LoVo (cell line): ENCODE measurements at regions not wholly inside any gene's neighbourhood (a gene's known extent, or its start where the extent isn't known, plus 50 kb on each side); places are given as distances from the start of the nearest gene placed in this dataset.
"Not testable (repeated sequence)": the region's sequence is repeated elsewhere in the genome, so short reads cannot be mapped to it uniquely, and the experiment has no call there.

Source experiments
- DNase-seq: peaks from one replicate; pipeline ENCODE4 v3.0.0-alpha.2; 2016; ENCODE audit warnings: low spot score

- no peak for DNase-seq
These were observed 62.0 kb upstream of the UNC5A start for GRCh38 chr5:176748073-176748966.

DNA sequence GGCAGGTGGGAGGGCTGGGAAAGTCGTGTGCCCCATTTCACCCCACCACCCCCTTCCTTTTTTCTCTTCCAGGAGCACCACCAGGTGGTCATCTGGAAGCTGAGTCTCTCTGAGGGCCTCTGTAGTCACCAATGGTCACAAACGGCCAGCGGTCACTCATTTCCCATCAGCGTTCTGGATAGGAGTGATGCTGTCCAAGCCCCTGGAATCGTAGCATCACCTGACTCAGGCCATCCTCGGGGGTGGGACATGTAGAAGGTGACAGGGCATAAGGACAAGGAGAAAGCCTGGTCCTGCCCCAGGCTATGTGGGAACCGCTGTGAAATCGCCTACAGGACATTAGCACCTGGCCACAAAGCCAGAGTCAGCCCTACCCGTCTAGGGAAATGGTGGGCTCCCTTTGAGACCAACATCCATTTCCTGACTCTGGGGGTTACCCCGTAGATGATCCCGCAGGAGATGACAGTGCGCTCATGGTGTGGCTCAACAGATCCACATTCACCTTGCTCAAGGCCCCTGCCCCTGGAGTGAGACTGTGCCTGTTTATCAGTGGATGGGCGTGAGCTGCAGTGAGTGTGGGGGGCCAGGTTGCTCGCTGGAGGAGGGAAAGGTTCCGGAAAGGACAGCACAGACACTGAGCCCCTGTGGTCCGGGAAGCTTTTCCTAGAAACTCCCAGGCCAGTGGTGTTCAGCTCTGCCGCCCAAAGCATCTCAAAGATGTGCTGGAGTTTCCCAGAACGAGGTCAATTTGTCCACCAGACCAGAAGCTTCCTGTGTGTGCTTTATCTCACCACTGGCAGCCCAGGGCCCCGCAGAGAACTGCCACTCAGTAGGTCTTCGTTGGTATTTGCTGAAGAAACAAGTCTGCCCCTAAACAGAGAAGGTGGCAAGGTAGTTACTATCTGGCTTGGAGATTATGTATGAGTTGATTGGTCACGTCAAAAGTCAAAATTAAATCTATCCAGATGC, 61.1 kb upstream of the UNC5A start:
- DNase-seq = no peak

- DNase-seq = no peak
These were observed 60.2 kb upstream of the UNC5A start for GRCh38 chr5:176750144-176750543.

DNA sequence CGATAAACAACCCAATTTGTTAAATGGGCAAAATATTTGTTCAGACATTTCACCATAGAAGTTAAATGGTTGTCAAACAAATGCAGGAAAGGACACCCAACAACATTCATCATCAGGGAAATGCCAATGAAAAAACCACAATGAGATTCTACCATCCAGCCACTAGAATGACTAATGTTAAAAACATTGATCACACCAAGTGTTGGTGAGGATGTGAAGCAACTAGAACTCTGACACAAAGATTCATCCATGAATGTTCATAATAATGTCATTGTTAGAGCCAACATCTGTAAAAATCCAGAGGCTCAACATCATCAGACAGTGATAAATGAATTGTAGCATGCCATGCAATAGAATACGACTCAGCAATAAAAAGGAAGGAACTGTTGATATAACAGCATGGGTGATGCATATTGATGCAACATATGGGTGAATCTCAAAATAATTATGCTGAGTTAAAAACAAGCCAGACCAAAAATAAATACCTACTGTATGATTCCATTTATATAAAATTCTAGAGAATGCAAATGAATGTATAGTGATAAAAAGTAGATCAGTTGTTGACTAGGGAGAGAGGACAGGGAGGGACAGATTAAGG, 55.9 kb upstream of the UNC5A start:
- DNase-seq = no peak

GRCh38 chr5:176755593-176755992, 54.8 kb upstream of the UNC5A start:
- DNase-seq = not testable (repeated sequence)

GRCh38 chr5:176757569-176757968, 52.8 kb upstream of the UNC5A start:
- not testable (repeated sequence) for DNase-seq
